Activated CD8-positive, alpha-beta T cell treated with anti-CD3 and anti-CD28 coated beads for 36 hours (primary cell): ENCODE measurements at regions not wholly inside any gene's neighbourhood (a gene's known extent, or its start where the extent isn't known, plus 50 kb on each side); places are given as distances from the start of the nearest gene placed in this dataset.

Experiments
- ATAC-seq: fragments of 200-7000 bp; cut with Tn5 transposase; one replicate; pipeline ENCODE4 v1.10.0; 2021; ENCODE audit warnings: mild to moderate bottlenecking, moderate library complexity
- CTCF ChIA-PET: fragments of 350-600 bp; sonication (Branson Sonifier 250); formaldehyde crosslinking; loops from one replicate; lab custom pipeline; 2021; ENCODE audit warnings: antibody characterized with exemption; lab: Charles Lee
- POLR2A ChIA-PET: fragments of 350-600 bp; sonication (Branson Sonifier 250); formaldehyde crosslinking; loops from one replicate; lab custom pipeline; 2021; ENCODE audit warnings: antibody characterized with exemption; lab: Charles Lee
- DNase-seq: peaks from one replicate; pipeline ENCODE4 v3.0.0-alpha.2; 2020
- H3K27ac Mint-ChIP-seq: one replicate; pipeline ENCODE4 v1.8.0; 2021; ENCODE audit warnings: mild to moderate bottlenecking, mixed read lengths
- H3K27me3 Mint-ChIP-seq: one replicate; pipeline ENCODE4 v1.8.0; 2021; ENCODE audit warnings: mixed read lengths
- H3K36me3 Mint-ChIP-seq: one replicate; pipeline ENCODE4 v1.8.0; 2021; ENCODE audit warnings: low read depth, mixed read lengths
- H3K4me1 Mint-ChIP-seq: one replicate; pipeline ENCODE4 v1.8.0; 2021; ENCODE audit warnings: low read depth, mixed read lengths
- H3K4me3 Mint-ChIP-seq: one replicate; pipeline ENCODE4 v1.8.0; 2021; ENCODE audit warnings: mild to moderate bottlenecking, moderate library complexity, mixed read lengths
- H3K9me3 Mint-ChIP-seq: one replicate; pipeline ENCODE4 v1.8.0; 2021; ENCODE audit warnings: mixed read lengths
- CTCF ChIP-seq: fragments of 200-600 bp; IDR thresholded peaks from one replicate; pipeline ENCODE4 v1.8.0; 2022; ENCODE audit warnings: antibody characterized with exemption, mild to moderate bottlenecking
- intact Hi-C: fragments of 100-400 bp; cut with micrococcal nuclease; formaldehyde crosslinking; loops from one replicate; pipeline ENCODE4 v1.10.0; 2022

GRCh38 chr21:28253961-28254360, 738.7 kb downstream of the LTN1 start:
- no peaks in the 10 kb centered on the region for H3K36me3 Mint-ChIP-seq
- CTCF ChIA-PET = no interaction called here
- POLR2A ChIA-PET = no interaction called here
- H3K27ac Mint-ChIP-seq = no peak overlapping the region
- no peak for TF ChIP-seq CTCF
- no peak for DNase-seq
- no peaks in the 10 kb centered on the region for H3K27me3 Mint-ChIP-seq
- intact Hi-C loops = no loop called here
- no peak for ATAC-seq
- no peaks in the 10 kb centered on the region for H3K4me1 Mint-ChIP-seq
- no peaks in the 10 kb centered on the region for H3K9me3 Mint-ChIP-seq
- no peak overlapping the region for H3K4me3 Mint-ChIP-seq

GRCh38 chr21:28253338-28253737, 739.3 kb downstream of the LTN1 start:
- H3K9me3 Mint-ChIP-seq = no peaks in the 10 kb centered on the region
- ATAC-seq (no peak), DNase-seq (no peak)
- no peak overlapping the region for H3K27ac Mint-ChIP-seq
- H3K4me3 Mint-ChIP-seq = no peak overlapping the region
- H3K36me3 Mint-ChIP-seq = no peaks in the 10 kb centered on the region
- ChIA-PET CTCF (no interaction called here), POLR2A (no interaction called here)
- TF ChIP-seq CTCF = no peak
- H3K27me3 Mint-ChIP-seq = no peaks in the 10 kb centered on the region
- H3K4me1 Mint-ChIP-seq = no peaks in the 10 kb centered on the region
- intact Hi-C loops = no loop called here

GRCh38 chr21:28252928-28253327, 739.7 kb downstream of the LTN1 start:
- no peaks in the 10 kb centered on the region for H3K27me3 Mint-ChIP-seq
- H3K27ac Mint-ChIP-seq = no peak overlapping the region
- TF ChIP-seq CTCF = no peak
- no peak overlapping the region for H3K4me3 Mint-ChIP-seq
- DNase-seq = no peak
- no peak for ATAC-seq
- H3K4me1 Mint-ChIP-seq = no peaks in the 10 kb centered on the region
- H3K9me3 Mint-ChIP-seq = no peaks in the 10 kb centered on the region
- H3K36me3 Mint-ChIP-seq = no peaks in the 10 kb centered on the region
- intact Hi-C loops = no loop called here
- POLR2A ChIA-PET = no interaction called here
- CTCF ChIA-PET = no interaction called here

GRCh38 chr21:28250946-28251345, 741.7 kb downstream of the LTN1 start:
- ChIA-PET POLR2A (no interaction called here), CTCF (no interaction called here)
- no peaks in the 10 kb centered on the region for H3K36me3 Mint-ChIP-seq
- H3K27me3 Mint-ChIP-seq = no peaks in the 10 kb centered on the region
- ATAC-seq (no peak), DNase-seq (no peak)
- intact Hi-C loops = no loop called here
- TF ChIP-seq CTCF = no peak
- H3K4me3 Mint-ChIP-seq = no peak overlapping the region
- H3K9me3 Mint-ChIP-seq = no peaks in the 10 kb centered on the region
- no peaks in the 10 kb centered on the region for H3K4me1 Mint-ChIP-seq
- H3K27ac Mint-ChIP-seq = no peak overlapping the region

- no peaks in the 10 kb centered on the region for H3K27me3 Mint-ChIP-seq
- ATAC-seq (no peak), DNase-seq (no peak)
- no peak for TF ChIP-seq CTCF
- no peaks in the 10 kb centered on the region for H3K9me3 Mint-ChIP-seq
- ChIA-PET POLR2A (no interaction called here), CTCF (no interaction called here)
- intact Hi-C loops = no loop called here
- no peak overlapping the region for H3K27ac Mint-ChIP-seq
- no peaks in the 10 kb centered on the region for H3K36me3 Mint-ChIP-seq
- H3K4me3 Mint-ChIP-seq = no peak overlapping the region
- H3K4me1 Mint-ChIP-seq = no peaks in the 10 kb centered on the region
Measured at GRCh38 chr21:28247454-28248020, 745.1 kb downstream of the LTN1 start.
